ENCODE measurements at regions not wholly inside any gene's neighbourhood (a gene's known extent, or its start where the extent isn't known, plus 50 kb on each side); places are given as distances from the start of the nearest gene placed in this dataset.

DNA sequence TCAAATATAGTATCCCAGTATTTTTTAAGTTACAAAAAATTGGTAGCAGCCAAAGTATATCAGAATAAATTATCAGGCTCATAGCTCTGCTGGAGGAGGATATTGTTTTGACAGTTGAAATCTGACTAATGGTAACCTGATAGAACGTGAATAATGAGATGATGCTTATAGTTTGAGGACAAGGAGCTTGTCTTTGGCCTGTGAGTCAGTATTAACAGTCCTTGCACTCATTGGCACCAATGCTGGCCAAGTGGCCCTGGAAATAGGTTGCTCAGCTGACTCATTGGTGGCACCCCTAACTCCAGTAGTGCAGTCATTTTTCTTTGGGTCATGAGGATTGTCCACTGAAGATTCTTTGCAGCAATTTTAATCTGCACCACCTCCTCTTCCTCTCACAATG is 203.3 kb upstream of the JADE1 start:
- WGBS (ENCODE audit: insufficient coverage, low coverage, missing lambda C conversion rate): 6% methylated on average over 1 of the region's 1 CpG

GRCh38 chr4:128604840-128605239 is 204.7 kb upstream of the JADE1 start:
- no peaks in the 10 kb centered on the region for H3K9me3 ChIP-seq (replicated peaks; ENCODE audit: control insufficient read depth, insufficient read depth, low read depth, low read length)
- no TSS peak for BruUV-seq (replicated peaks)
- FAIRE-seq (peak; percentile 32), DNase-seq (ENCODE audit: extremely low read depth in 1 of 4, low spot score in 3 of 4) (peak in 1 of 4 experiments; percentile 28), ATAC-seq (no peak)
- H3K79me2 ChIP-seq (ENCODE audit: control insufficient read depth, insufficient read depth, low read length): no peaks in the 10 kb centered on the region
- H3K4me1 ChIP-seq (replicated peaks in 1 of 2; ENCODE audit: control insufficient read depth in 2 of 2, insufficient read depth in 2 of 2, low read length in 2 of 2): peaks cover 13 to 56% of the 10 kb centered on the region in 2 experiments
- H3K27me3 ChIP-seq (ENCODE audit: control insufficient read depth in 2 of 2, insufficient read depth in 2 of 2, low read length in 2 of 2): no peaks in the 10 kb centered on the region
- H3K4me3 ChIP-seq: no peak overlapping the region
- H3K4me2 ChIP-seq (ENCODE audit: insufficient read depth, low read length): 0 out of 2 replicates have a peak overlapping the region, but pooled peaks have one; percentile 28
- WGBS (ENCODE audit: insufficient coverage, low coverage, missing lambda C conversion rate): 0% methylated on average over 2 of the region's 2 CpGs
- no peak overlapping the region for H2AFZ ChIP-seq (ENCODE audit: low read depth, low read length)
- H3K9ac ChIP-seq (ENCODE audit: insufficient read depth in 1 of 2, low read depth in 2 of 2, low read length in 2 of 2): no peak overlapping the region
- ChIA-PET CTCF (ENCODE audit: low intra/inter-chr PET ratio) (no interaction called here), POLR2A (interaction anchor here (0.6 to 1.4 kb wide), 2 partner anchors 12 to 14 kb away, joined by 3 to 5 read pairs; no protein-coding TSS in a partner anchor)
- peak overlapping the region; percentile 5; the same call in 1 of the 3 replicates for H3K27ac ChIP-seq (ENCODE audit: extremely low read depth, low read depth, low read length)
- no peaks in the 10 kb centered on the region for H4K20me1 ChIP-seq (replicated peaks; ENCODE audit: control insufficient read depth, insufficient read depth, low read length)
- H3K9me1 ChIP-seq (ENCODE audit: control insufficient read depth, insufficient read depth, low read length): no peaks in the 10 kb centered on the region
- in situ Hi-C loops (cut with MboI) (no loop called here), intact Hi-C loops (cut with micrococcal nuclease) (no loop called here)
- H3K36me3 ChIP-seq (ENCODE audit: control insufficient read depth, insufficient read depth, low read length): no peaks in the 10 kb centered on the region
- TF ChIP-seq SMARCE1 (IDR thresholded peaks at IDR 0.05) (peak; percentile 71; the same call in 1 of the 2 replicates), RUNX1 (IDR thresholded peaks at IDR 0.05; ENCODE audit: low read depth) (no peak), ZNF318 (IDR thresholded peaks at IDR 0.05; ENCODE audit: borderline replicate concordance in 1 of 2, low read depth in 1 of 2) (0 out of 4 replicates have a peak, but pooled peaks of 1 of the 2 experiments have one; percentile 50), EP300 (IDR thresholded peaks at IDR 0.05; ENCODE audit: low read length) (peak; percentile 74), HNRNPK (IDR thresholded peaks at IDR 0.05; ENCODE audit: low read depth, low read length, poor library complexity, severe bottlenecking) (no peak)

More for the DNA sequence above, 203.3 kb upstream of the JADE1 start:
- H3K79me2 ChIP-seq (ENCODE audit: control insufficient read depth, insufficient read depth, low read length): no peaks in the 10 kb centered on the region
- no peaks in the 10 kb centered on the region for H3K9me1 ChIP-seq (ENCODE audit: control insufficient read depth, insufficient read depth, low read length)
- no peaks in the 10 kb centered on the region for H3K9me3 ChIP-seq (replicated peaks; ENCODE audit: control insufficient read depth, insufficient read depth, low read depth, low read length)
- H3K4me1 ChIP-seq (replicated peaks in 1 of 2; ENCODE audit: control insufficient read depth in 2 of 2, insufficient read depth in 2 of 2, low read length in 2 of 2): peaks cover 8 to 45% of the 10 kb centered on the region in 2 experiments
- ChIA-PET POLR2A (interaction anchor here (0.8 kb wide), 1 partner anchor 14 kb away, joined by 3 read pairs; no protein-coding TSS in a partner anchor), CTCF (ENCODE audit: low intra/inter-chr PET ratio) (no interaction called here)
- no peak overlapping the region for H3K4me3 ChIP-seq
- no peak for DNase-seq (ENCODE audit: extremely low read depth in 1 of 4, low spot score in 3 of 4)
- no peak overlapping the region for H3K27ac ChIP-seq (ENCODE audit: extremely low read depth, low read depth, low read length)
- H3K4me2 ChIP-seq (ENCODE audit: insufficient read depth, low read length): no peak overlapping the region
- 0 out of 2 replicates have a peak overlapping the region, but pooled peaks have one; percentile 6 for H2AFZ ChIP-seq (ENCODE audit: low read depth, low read length)
- no peaks in the 10 kb centered on the region for H3K27me3 ChIP-seq (ENCODE audit: control insufficient read depth in 2 of 2, insufficient read depth in 2 of 2, low read length in 2 of 2)
- H3K36me3 ChIP-seq (ENCODE audit: control insufficient read depth, insufficient read depth, low read length): no peaks in the 10 kb centered on the region
- in situ Hi-C loops (cut with MboI) (no loop called here), intact Hi-C loops (cut with micrococcal nuclease) (no loop called here)
- BruUV-seq (replicated peaks): no TSS peak
- FAIRE-seq: peak; percentile 56
- TF ChIP-seq FOSL1 (tag; conservative IDR thresholded peaks at IDR 0.05) (peak; percentile 66), MEIS2 (IDR thresholded peaks at IDR 0.05; ENCODE audit: partially characterized antibody) (peak; percentile 45), POLR3A (IDR thresholded peaks at IDR 0.05; ENCODE audit: borderline replicate concordance, extremely low read depth, insufficient read depth, insufficient read length) (no peak), CTBP1 (IDR thresholded peaks at IDR 0.05; ENCODE audit: borderline replicate concordance) (0 out of 2 replicates have a peak, but pooled peaks have one; percentile 26), ZNF3 (CRISPR knock-in tag; IDR thresholded peaks at IDR 0.05) (no peak), ZNF589 (CRISPR knock-in tag; IDR thresholded peaks at IDR 0.05; ENCODE audit: low read depth) (0 out of 2 replicates have a peak, but pooled peaks have one; percentile 25)
- no peaks in the 10 kb centered on the region for H4K20me1 ChIP-seq (replicated peaks; ENCODE audit: control insufficient read depth, insufficient read depth, low read length)
- no peak for ATAC-seq
- no peak overlapping the region for H3K9ac ChIP-seq (ENCODE audit: insufficient read depth in 1 of 2, low read depth in 2 of 2, low read length in 2 of 2)
